ENCODE measurements at regions not wholly inside any gene's neighbourhood (a gene's known extent, or its start where the extent isn't known, plus 50 kb on each side); places are given as distances from the start of the nearest gene placed in this dataset.

- TF ChIP-seq, protein P1, sequence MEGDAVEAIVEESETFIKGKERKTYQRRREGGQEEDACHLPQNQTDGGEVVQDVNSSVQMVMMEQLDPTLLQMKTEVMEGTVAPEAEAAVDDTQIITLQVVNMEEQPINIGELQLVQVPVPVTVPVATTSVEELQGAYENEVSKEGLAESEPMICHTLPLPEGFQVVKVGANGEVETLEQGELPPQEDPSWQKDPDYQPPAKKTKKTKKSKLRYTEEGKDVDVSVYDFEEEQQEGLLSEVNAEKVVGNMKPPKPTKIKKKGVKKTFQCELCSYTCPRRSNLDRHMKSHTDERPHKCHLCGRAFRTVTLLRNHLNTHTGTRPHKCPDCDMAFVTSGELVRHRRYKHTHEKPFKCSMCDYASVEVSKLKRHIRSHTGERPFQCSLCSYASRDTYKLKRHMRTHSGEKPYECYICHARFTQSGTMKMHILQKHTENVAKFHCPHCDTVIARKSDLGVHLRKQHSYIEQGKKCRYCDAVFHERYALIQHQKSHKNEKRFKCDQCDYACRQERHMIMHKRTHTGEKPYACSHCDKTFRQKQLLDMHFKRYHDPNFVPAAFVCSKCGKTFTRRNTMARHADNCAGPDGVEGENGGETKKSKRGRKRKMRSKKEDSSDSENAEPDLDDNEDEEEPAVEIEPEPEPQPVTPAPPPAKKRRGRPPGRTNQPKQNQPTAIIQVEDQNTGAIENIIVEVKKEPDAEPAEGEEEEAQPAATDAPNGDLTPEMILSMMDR (IDR thresholded peaks at IDR 0.05), result no peak
- no peak for TF ChIP-seq POLR2A (IDR thresholded peaks at IDR 0.05)
- no peak for TF ChIP-seq EP300 (IDR thresholded peaks at IDR 0.05)
Observed at GRCh38 chr2:181189951-181190350, 209.5 kb downstream of the UBE2E3 start.
